ENCODE measurements at regions not wholly inside any gene's neighbourhood (a gene's known extent, or its start where the extent isn't known, plus 50 kb on each side); places are given as distances from the start of the nearest gene placed in this dataset.

DNA sequence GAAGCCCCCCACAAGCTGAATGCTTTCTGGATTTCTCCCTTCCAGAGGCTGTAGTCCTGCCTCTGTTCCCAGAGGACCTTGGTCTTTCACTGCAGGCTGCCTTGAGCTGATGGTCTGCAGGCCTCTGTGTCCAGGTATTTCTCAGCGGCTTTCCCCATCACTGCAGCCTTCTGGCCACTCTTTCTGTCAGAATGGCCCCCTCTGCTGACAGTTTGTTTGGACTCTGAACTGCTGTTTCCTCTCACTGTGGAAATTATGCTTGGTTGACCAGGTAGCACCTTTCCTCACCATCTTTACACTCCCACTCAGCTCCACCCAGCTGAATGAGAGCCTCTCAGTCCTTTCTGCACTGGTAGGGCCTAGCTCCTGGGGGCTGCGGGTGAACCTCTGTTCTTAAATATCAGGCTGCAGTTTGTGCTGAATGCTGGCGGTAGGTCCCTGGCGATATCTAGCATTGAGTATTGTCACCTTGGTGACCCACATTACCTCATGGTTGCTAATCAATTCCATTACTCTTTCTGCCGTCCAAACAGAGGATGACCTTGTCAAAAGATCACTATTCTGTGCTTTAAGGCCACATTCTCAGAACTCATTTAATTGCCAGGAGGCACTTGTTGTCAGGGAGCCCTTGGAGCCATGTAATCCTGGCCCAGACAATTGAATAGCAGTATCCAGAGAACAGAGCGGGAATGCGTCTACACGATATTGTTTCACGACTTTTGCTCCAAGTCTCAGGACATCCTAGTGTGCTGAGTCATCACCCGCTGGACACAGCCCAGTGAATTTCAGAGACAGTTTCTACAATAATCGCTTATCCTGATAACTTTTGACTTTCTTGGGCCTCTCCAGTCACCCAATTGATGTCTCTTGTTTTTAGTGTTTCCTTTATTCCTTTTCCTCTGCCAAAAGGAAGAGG is 230.2 kb downstream of the TENT4A start:
- H3K4me3 ChIP-seq (ENCODE audit: low read depth in 2 of 2, low read length in 2 of 2) = no peak overlapping the region
- H3K9me3 ChIP-seq (ENCODE audit: control insufficient read depth, insufficient read depth, low read depth, low read length) = no peaks in the 10 kb centered on the region
- ChIA-PET POLR2A (no interaction called here), CTCF (no interaction called here)
- H3K27ac ChIP-seq (ENCODE audit: low read length) = no peak overlapping the region
- no peaks in the 10 kb centered on the region for H3K36me3 ChIP-seq (ENCODE audit: control insufficient read depth, insufficient read depth, low read length)
- in situ Hi-C loops (cut with HindIII; ENCODE audit: low pct_unique_long_range_greater_than_20kb, low sequenced_read_pairs) (no loop called here), intact Hi-C loops (cut with micrococcal nuclease; ENCODE audit: unreplicated experiment) (no loop called here)
- ATAC-seq = no peak
- TF ChIP-seq SIN3A (IDR thresholded peaks at IDR 0.05; ENCODE audit: borderline replicate concordance, insufficient read depth, low read depth, low read length) (no peak), POLR2AphosphoS5 (IDR thresholded peaks at IDR 0.05; ENCODE audit: low read depth, low read length) (no peak), TCF7L2 (IDR thresholded peaks at IDR 0.05; ENCODE audit: low read depth, low read length) (no peak)
- TF ChIP-seq, protein P1, sequence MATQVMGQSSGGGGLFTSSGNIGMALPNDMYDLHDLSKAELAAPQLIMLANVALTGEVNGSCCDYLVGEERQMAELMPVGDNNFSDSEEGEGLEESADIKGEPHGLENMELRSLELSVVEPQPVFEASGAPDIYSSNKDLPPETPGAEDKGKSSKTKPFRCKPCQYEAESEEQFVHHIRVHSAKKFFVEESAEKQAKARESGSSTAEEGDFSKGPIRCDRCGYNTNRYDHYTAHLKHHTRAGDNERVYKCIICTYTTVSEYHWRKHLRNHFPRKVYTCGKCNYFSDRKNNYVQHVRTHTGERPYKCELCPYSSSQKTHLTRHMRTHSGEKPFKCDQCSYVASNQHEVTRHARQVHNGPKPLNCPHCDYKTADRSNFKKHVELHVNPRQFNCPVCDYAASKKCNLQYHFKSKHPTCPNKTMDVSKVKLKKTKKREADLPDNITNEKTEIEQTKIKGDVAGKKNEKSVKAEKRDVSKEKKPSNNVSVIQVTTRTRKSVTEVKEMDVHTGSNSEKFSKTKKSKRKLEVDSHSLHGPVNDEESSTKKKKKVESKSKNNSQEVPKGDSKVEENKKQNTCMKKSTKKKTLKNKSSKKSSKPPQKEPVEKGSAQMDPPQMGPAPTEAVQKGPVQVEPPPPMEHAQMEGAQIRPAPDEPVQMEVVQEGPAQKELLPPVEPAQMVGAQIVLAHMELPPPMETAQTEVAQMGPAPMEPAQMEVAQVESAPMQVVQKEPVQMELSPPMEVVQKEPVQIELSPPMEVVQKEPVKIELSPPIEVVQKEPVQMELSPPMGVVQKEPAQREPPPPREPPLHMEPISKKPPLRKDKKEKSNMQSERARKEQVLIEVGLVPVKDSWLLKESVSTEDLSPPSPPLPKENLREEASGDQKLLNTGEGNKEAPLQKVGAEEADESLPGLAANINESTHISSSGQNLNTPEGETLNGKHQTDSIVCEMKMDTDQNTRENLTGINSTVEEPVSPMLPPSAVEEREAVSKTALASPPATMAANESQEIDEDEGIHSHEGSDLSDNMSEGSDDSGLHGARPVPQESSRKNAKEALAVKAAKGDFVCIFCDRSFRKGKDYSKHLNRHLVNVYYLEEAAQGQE (IDR thresholded peaks at IDR 0.05; ENCODE audit: insufficient read depth in 1 of 2, low read depth in 2 of 2, low read length in 1 of 2) = no peak
- TF ChIP-seq, protein P2, sequence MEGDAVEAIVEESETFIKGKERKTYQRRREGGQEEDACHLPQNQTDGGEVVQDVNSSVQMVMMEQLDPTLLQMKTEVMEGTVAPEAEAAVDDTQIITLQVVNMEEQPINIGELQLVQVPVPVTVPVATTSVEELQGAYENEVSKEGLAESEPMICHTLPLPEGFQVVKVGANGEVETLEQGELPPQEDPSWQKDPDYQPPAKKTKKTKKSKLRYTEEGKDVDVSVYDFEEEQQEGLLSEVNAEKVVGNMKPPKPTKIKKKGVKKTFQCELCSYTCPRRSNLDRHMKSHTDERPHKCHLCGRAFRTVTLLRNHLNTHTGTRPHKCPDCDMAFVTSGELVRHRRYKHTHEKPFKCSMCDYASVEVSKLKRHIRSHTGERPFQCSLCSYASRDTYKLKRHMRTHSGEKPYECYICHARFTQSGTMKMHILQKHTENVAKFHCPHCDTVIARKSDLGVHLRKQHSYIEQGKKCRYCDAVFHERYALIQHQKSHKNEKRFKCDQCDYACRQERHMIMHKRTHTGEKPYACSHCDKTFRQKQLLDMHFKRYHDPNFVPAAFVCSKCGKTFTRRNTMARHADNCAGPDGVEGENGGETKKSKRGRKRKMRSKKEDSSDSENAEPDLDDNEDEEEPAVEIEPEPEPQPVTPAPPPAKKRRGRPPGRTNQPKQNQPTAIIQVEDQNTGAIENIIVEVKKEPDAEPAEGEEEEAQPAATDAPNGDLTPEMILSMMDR (IDR thresholded peaks at IDR 0.05) = no peak
- no peak for DNase-seq (ENCODE audit: low read depth, low spot score)
- no TSS peak for BruUV-seq (replicated peaks)
- H3K27me3 ChIP-seq (ENCODE audit: control insufficient read depth, insufficient read depth, low read length) = no peaks in the 10 kb centered on the region
- no peaks in the 10 kb centered on the region for H3K4me1 ChIP-seq (ENCODE audit: control insufficient read depth, insufficient read depth, low read length)

DNA sequence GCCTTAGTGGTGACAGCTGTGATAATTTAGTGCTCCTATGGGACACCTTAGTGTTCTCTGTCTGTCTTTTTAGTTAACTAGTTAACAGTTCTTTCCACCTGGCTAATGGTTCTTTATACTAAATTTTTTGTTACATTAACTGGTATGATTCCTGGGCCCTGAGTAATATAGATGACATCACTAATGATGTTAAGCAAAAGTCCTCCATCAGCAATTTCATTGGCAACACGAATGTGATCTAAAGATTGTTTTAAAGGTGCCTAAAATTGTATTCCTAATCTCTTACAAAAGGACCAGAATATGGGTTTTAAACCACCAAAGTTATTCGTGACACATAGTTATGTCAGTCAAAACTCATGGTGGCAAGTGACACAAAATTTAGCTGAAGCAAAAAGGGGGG is 235.3 kb downstream of the TENT4A start:
- in situ Hi-C loops (cut with HindIII; ENCODE audit: low pct_unique_long_range_greater_than_20kb, low sequenced_read_pairs) (no loop called here), intact Hi-C loops (cut with micrococcal nuclease; ENCODE audit: unreplicated experiment) (no loop called here)
- BruUV-seq (replicated peaks) = no TSS peak
- ATAC-seq (no peak), DNase-seq (ENCODE audit: low read depth, low spot score) (no peak)
- H3K4me3 ChIP-seq (ENCODE audit: low read depth in 2 of 2, low read length in 2 of 2) = no peak overlapping the region
- no peaks in the 10 kb centered on the region for H3K27me3 ChIP-seq (ENCODE audit: control insufficient read depth, insufficient read depth, low read length)
- no peaks in the 10 kb centered on the region for H3K36me3 ChIP-seq (ENCODE audit: control insufficient read depth, insufficient read depth, low read length)
- CTCF ChIA-PET = no interaction called here
- no peaks in the 10 kb centered on the region for H3K9me3 ChIP-seq (ENCODE audit: control insufficient read depth, insufficient read depth, low read depth, low read length)
- TF ChIP-seq, protein P1 (IDR thresholded peaks at IDR 0.05; ENCODE audit: insufficient read depth in 1 of 2, low read depth in 2 of 2, low read length in 1 of 2) = no peak
- no peak for TF ChIP-seq SIN3A (IDR thresholded peaks at IDR 0.05; ENCODE audit: borderline replicate concordance, insufficient read depth, low read depth, low read length)
- TF ChIP-seq, protein P2 (IDR thresholded peaks at IDR 0.05) = no peak
- no peak for TF ChIP-seq TCF7L2 (IDR thresholded peaks at IDR 0.05; ENCODE audit: low read depth, low read length)
- TF ChIP-seq POLR2AphosphoS5 (IDR thresholded peaks at IDR 0.05; ENCODE audit: low read depth, low read length) = no peak
- no peaks in the 10 kb centered on the region for H3K4me1 ChIP-seq (ENCODE audit: control insufficient read depth, insufficient read depth, low read length)
- no peak overlapping the region for H3K27ac ChIP-seq (ENCODE audit: low read length)
- POLR2A ChIA-PET = no interaction called here

Measured in Panc1 (cell line).